B cell (primary cell): ENCODE measurements at regions not wholly inside any gene's neighbourhood (a gene's known extent, or its start where the extent isn't known, plus 50 kb on each side); places are given as distances from the start of the nearest gene placed in this dataset.

Experiments
- ATAC-seq: fragments of 200-7000 bp; cut with Tn5 transposase; one replicate; pipeline ENCODE4 v1.10.0; 2021; ENCODE audit warnings: low read depth, mild to moderate bottlenecking, moderate number of reproducible peaks, moderate library complexity
- CTCF ChIA-PET: fragments of 350-600 bp; sonication (Branson Sonifier 250); formaldehyde crosslinking; loops from one replicate; lab custom pipeline; 2021; ENCODE audit warnings: antibody characterized with exemption, inconsistent platforms; lab: Charles Lee
- POLR2A ChIA-PET: fragments of 350-600 bp; sonication (Branson Sonifier 250); formaldehyde crosslinking; loops from one replicate; lab custom pipeline; 2021; ENCODE audit warnings: antibody characterized with exemption; lab: Charles Lee
- DNase-seq: peaks from one replicate; pipeline ENCODE4 v3.0.0; 2013
- H2AFZ ChIP-seq: 2 replicates; pipeline ENCODE4 v1.6.1; 2012; ENCODE audit warnings: mild to moderate bottlenecking, low read depth, low read length; ENCODE audit not compliant: insufficient read depth, poor library complexity, severe bottlenecking
- H3K27ac ChIP-seq, 2 donors: 1 replicate in 1 of 2; 2 replicates in 1 of 2; pipeline ENCODE4 v1.5.1; 2012 to 2013; ENCODE audit warnings: low read length in 2 of 2, mild to moderate bottlenecking in 2 of 2, moderate library complexity in 1 of 2
- H3K27me3 ChIP-seq, 4 experiments: fragments of 200-600 bp in 1 of 4; sonication (generic) in 1 of 4; replicated peaks in 1 of 4; 1 replicate in 2 of 4; 2 replicates in 2 of 4; pipeline versions ENCODE4 v1.6.1 to v1.7.0; 2013 to 2016; ENCODE audit warnings: low read length in 3 of 4, mild to moderate bottlenecking in 2 of 4, mixed read lengths in 1 of 4, moderate library complexity in 1 of 4; ENCODE audit not compliant: insufficient read depth in 4 of 4, control insufficient read depth in 3 of 4; ENCODE audit errors: control extremely low read depth in 1 of 4
- H3K36me3 ChIP-seq, 2 experiments: replicated peaks in 1 of 2; 1 replicate in 1 of 2; 2 replicates in 1 of 2; pipeline versions ENCODE4 v1.6.1 to v1.7.1; 2013; ENCODE audit warnings: low read length in 1 of 2; ENCODE audit not compliant: insufficient read depth in 2 of 2, control insufficient read depth in 1 of 2; ENCODE audit errors: control extremely low read depth in 1 of 2, extremely low read depth in 1 of 2
- H3K4me1 ChIP-seq, 2 donors: fragments of 200-600 bp in 1 of 2; sonication (generic) in 1 of 2; 1 replicate in 1 of 2; 2 replicates in 1 of 2; pipeline versions ENCODE4 v1.5.1 to v1.6.1; 2013 to 2017; ENCODE audit warnings: low read length in 2 of 2; ENCODE audit not compliant: control insufficient read depth in 2 of 2, insufficient read depth in 2 of 2
- H3K4me2 ChIP-seq: replicated peaks from 2 replicates; pipeline ENCODE3; 2012; ENCODE audit warnings: mild to moderate bottlenecking, low read depth, low read length; ENCODE audit not compliant: poor library complexity, severe bottlenecking
- H3K4me3 ChIP-seq, 5 experiments: fragments of 200-600 bp in 1 of 5; sonication (generic) in 1 of 5; 1 replicate in 3 of 5; 2 replicates in 2 of 5; pipeline versions ENCODE4 v1.5.1 to v1.7.0; 2011 to 2016; ENCODE audit warnings: low read length in 4 of 5, mild to moderate bottlenecking in 4 of 5, low read depth in 2 of 5, control low read depth in 1 of 5, moderate library complexity in 1 of 5; ENCODE audit not compliant: insufficient read depth in 1 of 5; ENCODE audit errors: control extremely low read depth in 1 of 5, extremely low read depth in 1 of 5
- H3K79me2 ChIP-seq: fragments of 200-600 bp; sonication (generic); one replicate; pipeline ENCODE4 v1.6.0; 2016; ENCODE audit warnings: low read length; ENCODE audit not compliant: control insufficient read depth, insufficient read depth
- H3K9ac ChIP-seq: fragments of 200-600 bp; sonication (generic); 2 replicates; pipeline ENCODE4 v1.6.1; 2017; ENCODE audit warnings: mild to moderate bottlenecking, low read length, moderate library complexity
- H3K9me3 ChIP-seq, 3 donors: one replicate each; pipeline versions ENCODE4 v1.6.1 to v1.7.1; 2013; ENCODE audit warnings: low read length in 2 of 3; ENCODE audit not compliant: control insufficient read depth in 2 of 3, insufficient read depth in 1 of 3; ENCODE audit errors: control extremely low read depth in 1 of 3
- H4K20me1 ChIP-seq: 2 replicates; pipeline ENCODE4 v1.6.0; 2012; ENCODE audit warnings: mild to moderate bottlenecking, low read length; ENCODE audit not compliant: insufficient read depth, control insufficient read depth, poor library complexity, severe bottlenecking
- H3K27ac Mint-ChIP-seq: one replicate; pipeline ENCODE4 v1.8.0; 2021; ENCODE audit warnings: mixed read lengths
- H3K27me3 Mint-ChIP-seq: one replicate; pipeline ENCODE4 v1.8.0; 2021; ENCODE audit warnings: mixed read lengths
- H3K4me1 Mint-ChIP-seq: one replicate; pipeline ENCODE4 v1.8.0; 2021; ENCODE audit warnings: mixed read lengths
- H3K4me3 Mint-ChIP-seq: one replicate; pipeline ENCODE4 v1.8.0; 2021; ENCODE audit warnings: mixed read lengths
- H3K9me3 Mint-ChIP-seq: one replicate; pipeline ENCODE4 v1.8.0; 2022; ENCODE audit warnings: mixed read lengths; ENCODE audit not compliant: insufficient read depth
- EZH2 ChIP-seq: IDR thresholded peaks from 2 replicates; pipeline ENCODE4 v1.6.1; 2012; ENCODE audit warnings: borderline replicate concordance, low read depth, mild to moderate bottlenecking, moderate library complexity, low read length; ENCODE audit not compliant: insufficient read depth, poor library complexity, severe bottlenecking
- WGBS: methylation state at CpG from one replicate; pipeline ENCODE4 v1.1.5; 2013; ENCODE audit warnings: missing lambda C conversion rate; ENCODE audit not compliant: insufficient coverage; 5-methylcytosine and 5-hydroxymethylcytosine counted together
- intact Hi-C: fragments of 100-400 bp; cut with micrococcal nuclease; formaldehyde crosslinking; loops from one replicate; pipeline ENCODE4 v1.10.0; 2022
- TF ChIP-seq, protein P1 (sequence below): fragments of 200-600 bp; IDR thresholded peaks from one replicate; pipeline ENCODE4 v1.8.0; 2022; ENCODE audit warnings: antibody characterized with exemption, mild to moderate bottlenecking

DNA sequence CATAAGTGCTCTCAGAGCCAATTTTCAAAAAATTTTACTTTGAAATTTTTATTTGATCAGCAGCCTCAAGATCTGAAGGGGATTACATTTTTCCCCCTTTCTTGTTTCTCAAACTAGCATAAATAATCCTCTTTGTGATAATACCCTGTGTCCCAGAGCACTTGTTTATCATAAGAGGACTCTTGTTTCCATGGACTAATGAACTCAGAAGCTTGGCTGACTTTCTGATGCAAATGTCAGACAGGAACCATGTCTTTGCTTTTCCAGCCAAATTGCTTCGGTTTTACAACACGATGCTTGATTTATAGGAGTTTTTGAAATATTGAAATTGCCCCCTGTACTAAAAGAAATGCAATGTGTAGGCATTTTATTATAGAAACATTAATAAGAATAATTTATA lies 859.3 kb upstream of the LCORL start:
- H2AFZ ChIP-seq = no peak overlapping the region
- TF ChIP-seq, protein P1, sequence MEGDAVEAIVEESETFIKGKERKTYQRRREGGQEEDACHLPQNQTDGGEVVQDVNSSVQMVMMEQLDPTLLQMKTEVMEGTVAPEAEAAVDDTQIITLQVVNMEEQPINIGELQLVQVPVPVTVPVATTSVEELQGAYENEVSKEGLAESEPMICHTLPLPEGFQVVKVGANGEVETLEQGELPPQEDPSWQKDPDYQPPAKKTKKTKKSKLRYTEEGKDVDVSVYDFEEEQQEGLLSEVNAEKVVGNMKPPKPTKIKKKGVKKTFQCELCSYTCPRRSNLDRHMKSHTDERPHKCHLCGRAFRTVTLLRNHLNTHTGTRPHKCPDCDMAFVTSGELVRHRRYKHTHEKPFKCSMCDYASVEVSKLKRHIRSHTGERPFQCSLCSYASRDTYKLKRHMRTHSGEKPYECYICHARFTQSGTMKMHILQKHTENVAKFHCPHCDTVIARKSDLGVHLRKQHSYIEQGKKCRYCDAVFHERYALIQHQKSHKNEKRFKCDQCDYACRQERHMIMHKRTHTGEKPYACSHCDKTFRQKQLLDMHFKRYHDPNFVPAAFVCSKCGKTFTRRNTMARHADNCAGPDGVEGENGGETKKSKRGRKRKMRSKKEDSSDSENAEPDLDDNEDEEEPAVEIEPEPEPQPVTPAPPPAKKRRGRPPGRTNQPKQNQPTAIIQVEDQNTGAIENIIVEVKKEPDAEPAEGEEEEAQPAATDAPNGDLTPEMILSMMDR = no peak
- TF ChIP-seq EZH2 = no peak
- peaks cover 3% of the 10 kb centered on the region for H3K9me3 Mint-ChIP-seq
- ATAC-seq = no peak
- no peak for DNase-seq
- H3K27me3 ChIP-seq = no peaks in the 10 kb centered on the region
- no peaks in the 10 kb centered on the region for H3K9me3 ChIP-seq
- H3K4me3 ChIP-seq = no peak overlapping the region
- H3K27ac ChIP-seq = no peak overlapping the region
- CTCF ChIA-PET = no interaction called here
- no peak overlapping the region for H3K4me2 ChIP-seq
- no peaks in the 10 kb centered on the region for H3K79me2 ChIP-seq
- no peaks in the 10 kb centered on the region for H4K20me1 ChIP-seq
- no peak overlapping the region for H3K4me3 Mint-ChIP-seq
- H3K27ac Mint-ChIP-seq = no peak overlapping the region
- H3K36me3 ChIP-seq = no peaks in the 10 kb centered on the region
- H3K27me3 Mint-ChIP-seq = no peaks in the 10 kb centered on the region
- H3K4me1 ChIP-seq = no peaks in the 10 kb centered on the region
- H3K4me1 Mint-ChIP-seq = no peaks in the 10 kb centered on the region
- H3K9ac ChIP-seq = no peak overlapping the region
- no CpG with 5 or more reads among the region's 2 CpGs for WGBS
- intact Hi-C loops = no loop called here
- POLR2A ChIA-PET = no interaction called here

DNA sequence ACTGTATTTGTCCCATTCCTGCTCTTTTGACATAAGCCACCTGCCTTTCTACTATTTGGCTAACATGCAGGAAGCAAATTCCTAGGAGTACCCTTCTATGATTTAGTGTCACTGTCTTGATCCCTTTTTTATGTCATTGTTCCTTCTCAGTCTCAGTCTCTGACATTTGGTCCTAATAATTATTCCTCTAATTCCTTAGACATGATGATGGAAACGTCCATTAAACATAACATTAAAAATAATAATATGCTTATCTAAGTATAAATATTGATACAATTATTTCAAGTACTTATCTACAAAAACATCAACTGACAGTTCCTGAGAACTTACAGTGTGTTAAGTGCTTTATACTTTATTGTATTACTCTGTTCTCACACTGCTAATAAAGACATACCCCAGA lies 857.0 kb upstream of the LCORL start:
- Histone ChIP-seq H3K79me2 (no peaks in the 10 kb centered on the region), H3K9ac (no peak overlapping the region), H3K4me1 (no peaks in the 10 kb centered on the region), H2AFZ (no peak overlapping the region), H3K4me2 (no peak overlapping the region), H3K4me3 (no peak overlapping the region), H3K27ac (no peak overlapping the region), H3K27me3 (no peaks in the 10 kb centered on the region), H4K20me1 (no peaks in the 10 kb centered on the region), H3K9me3 (peaks cover 0 to 3% (median under 1%) of the 10 kb centered on the region in 3 donors), H3K36me3 (no peaks in the 10 kb centered on the region)
- Mint-ChIP-seq H3K27ac (no peak overlapping the region), H3K4me1 (no peaks in the 10 kb centered on the region), H3K27me3 (no peaks in the 10 kb centered on the region), H3K9me3 (peaks cover 3% of the 10 kb centered on the region), H3K4me3 (no peak overlapping the region)
- no CpG with 5 or more reads among the region's 1 CpG for WGBS
- POLR2A ChIA-PET = no interaction called here
- no peak for TF ChIP-seq EZH2
- TF ChIP-seq, protein P1 = no peak
- ATAC-seq (no peak), DNase-seq (no peak)
- intact Hi-C loops = no loop called here
- CTCF ChIA-PET = no interaction called here
